Activated naive CD4-positive, alpha-beta T cell treated with anti-CD3 and anti-CD28 coated beads, Interleukin-2, amount 50 U/mL, for 24 hours (primary cell): ENCODE measurements at regions not wholly inside any gene's neighbourhood (a gene's known extent, or its start where the extent isn't known, plus 50 kb on each side); places are given as distances from the start of the nearest gene placed in this dataset.

Experiments used
- H3K27ac Mint-ChIP-seq: one replicate; pipeline ENCODE4 v1.8.0; 2021; ENCODE audit warnings: mild to moderate bottlenecking, mixed read lengths
- H3K27me3 Mint-ChIP-seq: one replicate; pipeline ENCODE4 v1.8.0; 2021; ENCODE audit warnings: mixed read lengths
- H3K36me3 Mint-ChIP-seq: one replicate; pipeline ENCODE4 v1.8.0; 2021; ENCODE audit warnings: mixed read lengths
- H3K4me1 Mint-ChIP-seq: one replicate; pipeline ENCODE4 v1.8.0; 2021; ENCODE audit warnings: mixed read lengths
- H3K4me3 Mint-ChIP-seq: one replicate; pipeline ENCODE4 v1.8.0; 2021; ENCODE audit warnings: mild to moderate bottlenecking, mixed read lengths
- H3K9me3 Mint-ChIP-seq: one replicate; pipeline ENCODE4 v1.8.0; 2021; ENCODE audit warnings: mixed read lengths

GRCh38 chr10:111747751-111748150 lies 435.8 kb downstream of the GPAM start:
- H3K36me3 Mint-ChIP-seq: no peaks in the 10 kb centered on the region
- no peak overlapping the region for H3K27ac Mint-ChIP-seq
- no peak overlapping the region for H3K4me3 Mint-ChIP-seq
- peaks cover 1% of the 10 kb centered on the region for H3K27me3 Mint-ChIP-seq
- H3K4me1 Mint-ChIP-seq: no peaks in the 10 kb centered on the region
- no peaks in the 10 kb centered on the region for H3K9me3 Mint-ChIP-seq

GRCh38 chr10:111748184-111748583 lies 435.4 kb downstream of the GPAM start:
- Mint-ChIP-seq H3K4me1 (no peaks in the 10 kb centered on the region), H3K27ac (no peak overlapping the region), H3K27me3 (peaks cover 1% of the 10 kb centered on the region), H3K9me3 (no peaks in the 10 kb centered on the region), H3K4me3 (no peak overlapping the region), H3K36me3 (no peaks in the 10 kb centered on the region)

- Mint-ChIP-seq H3K27me3 (peaks cover 3% of the 10 kb centered on the region), H3K36me3 (no peaks in the 10 kb centered on the region), H3K4me1 (no peaks in the 10 kb centered on the region), H3K27ac (no peak overlapping the region), H3K4me3 (no peak overlapping the region), H3K9me3 (no peaks in the 10 kb centered on the region)
Observed at GRCh38 chr10:111750165-111750849, 433.3 kb downstream of the GPAM start.

GRCh38 chr10:111756217-111757061 lies 427.1 kb downstream of the GPAM start:
- H3K27me3 Mint-ChIP-seq: peaks cover 9% of the 10 kb centered on the region
- no peaks in the 10 kb centered on the region for H3K9me3 Mint-ChIP-seq
- H3K27ac Mint-ChIP-seq: no peak overlapping the region
- no peak overlapping the region for H3K4me3 Mint-ChIP-seq
- no peaks in the 10 kb centered on the region for H3K4me1 Mint-ChIP-seq
- no peaks in the 10 kb centered on the region for H3K36me3 Mint-ChIP-seq

- H3K4me1 Mint-ChIP-seq: no peaks in the 10 kb centered on the region
- no peaks in the 10 kb centered on the region for H3K9me3 Mint-ChIP-seq
- H3K36me3 Mint-ChIP-seq: no peaks in the 10 kb centered on the region
- no peak overlapping the region for H3K27ac Mint-ChIP-seq
- H3K4me3 Mint-ChIP-seq: no peak overlapping the region
- H3K27me3 Mint-ChIP-seq: peaks cover 10% of the 10 kb centered on the region
Observed at GRCh38 chr10:111758593-111758992, 425.0 kb downstream of the GPAM start.

- Mint-ChIP-seq H3K4me1 (no peaks in the 10 kb centered on the region), H3K27me3 (peaks cover 8% of the 10 kb centered on the region), H3K4me3 (no peak overlapping the region), H3K36me3 (no peaks in the 10 kb centered on the region), H3K9me3 (no peaks in the 10 kb centered on the region), H3K27ac (no peak overlapping the region)
Observed at GRCh38 chr10:111762114-111762513, 421.5 kb downstream of the GPAM start.

GRCh38 chr10:111765216-111765615 lies 418.3 kb downstream of the GPAM start:
- Mint-ChIP-seq H3K9me3 (no peaks in the 10 kb centered on the region), H3K27ac (no peak overlapping the region), H3K27me3 (peaks cover 3% of the 10 kb centered on the region), H3K4me1 (no peaks in the 10 kb centered on the region), H3K36me3 (no peaks in the 10 kb centered on the region), H3K4me3 (no peak overlapping the region)

- Mint-ChIP-seq H3K4me1 (no peaks in the 10 kb centered on the region), H3K27ac (no peak overlapping the region), H3K27me3 (peaks cover 3% of the 10 kb centered on the region), H3K4me3 (no peak overlapping the region), H3K9me3 (no peaks in the 10 kb centered on the region), H3K36me3 (no peaks in the 10 kb centered on the region)
Observed at GRCh38 chr10:111766464-111766863, 417.1 kb downstream of the GPAM start.

GRCh38 chr10:111767661-111768060 lies 415.9 kb downstream of the GPAM start:
- no peaks in the 10 kb centered on the region for H3K36me3 Mint-ChIP-seq
- no peak overlapping the region for H3K4me3 Mint-ChIP-seq
- peaks cover 3% of the 10 kb centered on the region for H3K27me3 Mint-ChIP-seq
- no peaks in the 10 kb centered on the region for H3K9me3 Mint-ChIP-seq
- H3K4me1 Mint-ChIP-seq: no peaks in the 10 kb centered on the region
- H3K27ac Mint-ChIP-seq: no peak overlapping the region

GRCh38 chr10:111773950-111774349 lies 409.6 kb downstream of the GPAM start:
- Mint-ChIP-seq H3K27me3 (peaks cover 2% of the 10 kb centered on the region), H3K4me1 (no peaks in the 10 kb centered on the region), H3K36me3 (no peaks in the 10 kb centered on the region), H3K4me3 (no peak overlapping the region), H3K9me3 (no peaks in the 10 kb centered on the region), H3K27ac (no peak overlapping the region)

GRCh38 chr10:111774486-111774885 lies 409.1 kb downstream of the GPAM start:
- Mint-ChIP-seq H3K4me3 (no peak overlapping the region), H3K36me3 (no peaks in the 10 kb centered on the region), H3K27ac (no peak overlapping the region), H3K9me3 (no peaks in the 10 kb centered on the region), H3K4me1 (no peaks in the 10 kb centered on the region), H3K27me3 (peaks cover 2% of the 10 kb centered on the region)

GRCh38 chr10:111784436-111784835 lies 399.1 kb downstream of the GPAM start:
- H3K27ac Mint-ChIP-seq: no peak overlapping the region
- no peaks in the 10 kb centered on the region for H3K27me3 Mint-ChIP-seq
- H3K36me3 Mint-ChIP-seq: no peaks in the 10 kb centered on the region

GRCh38 chr10:111784946-111785465 lies 398.6 kb downstream of the GPAM start:
- Mint-ChIP-seq H3K9me3 (no peaks in the 10 kb centered on the region), H3K4me1 (no peaks in the 10 kb centered on the region)

More at GRCh38 chr10:111784436-111784835, 399.1 kb downstream of the GPAM start:
- Mint-ChIP-seq H3K9me3 (no peaks in the 10 kb centered on the region), H3K4me3 (no peak overlapping the region), H3K4me1 (no peaks in the 10 kb centered on the region)

GRCh38 chr10:111785921-111786320 lies 397.6 kb downstream of the GPAM start:
- no peaks in the 10 kb centered on the region for H3K36me3 Mint-ChIP-seq
- H3K27ac Mint-ChIP-seq: no peak overlapping the region
- H3K27me3 Mint-ChIP-seq: no peaks in the 10 kb centered on the region
- H3K4me1 Mint-ChIP-seq: no peaks in the 10 kb centered on the region
- H3K9me3 Mint-ChIP-seq: no peaks in the 10 kb centered on the region
- no peak overlapping the region for H3K4me3 Mint-ChIP-seq

More at GRCh38 chr10:111784946-111785465, 398.6 kb downstream of the GPAM start:
- Mint-ChIP-seq H3K36me3 (no peaks in the 10 kb centered on the region), H3K27ac (no peak overlapping the region), H3K27me3 (no peaks in the 10 kb centered on the region), H3K4me3 (no peak overlapping the region)

GRCh38 chr10:111789821-111790220 lies 393.7 kb downstream of the GPAM start:
- Mint-ChIP-seq H3K27ac (no peak overlapping the region), H3K4me3 (no peak overlapping the region), H3K9me3 (no peaks in the 10 kb centered on the region), H3K4me1 (no peaks in the 10 kb centered on the region), H3K36me3 (no peaks in the 10 kb centered on the region), H3K27me3 (no peaks in the 10 kb centered on the region)

GRCh38 chr10:111801841-111802240 lies 381.7 kb downstream of the GPAM start:
- Mint-ChIP-seq H3K36me3 (no peaks in the 10 kb centered on the region), H3K4me1 (no peaks in the 10 kb centered on the region), H3K9me3 (no peaks in the 10 kb centered on the region), H3K27me3 (no peaks in the 10 kb centered on the region), H3K4me3 (no peak overlapping the region), H3K27ac (no peak overlapping the region)
